HG02678 (cell line): ENCODE measurements at regions not wholly inside any gene's neighbourhood (a gene's known extent, or its start where the extent isn't known, plus 50 kb on each side); places are given as distances from the start of the nearest gene placed in this dataset.

ENCODE experiments used
- ATAC-seq: cut with Tn5 transposase; IDR thresholded peaks from one replicate; pipeline ENCODE4 v1.9.1; 2021; ENCODE audit warnings: mild to moderate bottlenecking, moderate library complexity; ENCODE audit not compliant: unreplicated experiment

GRCh38 chr2:162974771-162975170 lies 136.2 kb upstream of the KCNH7 start:
- ATAC-seq: no peak

GRCh38 chr2:162972383-162972782 lies 133.8 kb upstream of the KCNH7 start:
- no peak for ATAC-seq

DNA sequence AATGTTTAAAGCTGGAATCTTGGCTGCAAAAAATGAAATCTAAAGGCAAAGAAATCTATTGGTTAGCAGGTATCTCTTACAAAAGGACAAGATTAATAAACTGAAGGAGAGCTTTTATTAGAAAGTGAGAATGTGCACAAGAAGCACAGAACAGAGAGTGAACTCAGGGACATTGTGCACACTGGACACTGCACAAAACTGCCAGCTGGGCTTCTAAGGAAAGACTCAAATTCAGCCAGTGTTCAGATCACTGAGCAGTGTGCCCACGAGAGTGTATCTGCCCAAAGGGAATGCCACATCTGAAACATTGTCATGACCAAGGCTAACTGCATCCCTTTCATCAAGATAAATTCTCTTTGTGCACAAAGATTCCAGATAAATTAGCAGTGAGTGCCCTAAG lies 129.7 kb upstream of the KCNH7 start:
- no peak for ATAC-seq

DNA sequence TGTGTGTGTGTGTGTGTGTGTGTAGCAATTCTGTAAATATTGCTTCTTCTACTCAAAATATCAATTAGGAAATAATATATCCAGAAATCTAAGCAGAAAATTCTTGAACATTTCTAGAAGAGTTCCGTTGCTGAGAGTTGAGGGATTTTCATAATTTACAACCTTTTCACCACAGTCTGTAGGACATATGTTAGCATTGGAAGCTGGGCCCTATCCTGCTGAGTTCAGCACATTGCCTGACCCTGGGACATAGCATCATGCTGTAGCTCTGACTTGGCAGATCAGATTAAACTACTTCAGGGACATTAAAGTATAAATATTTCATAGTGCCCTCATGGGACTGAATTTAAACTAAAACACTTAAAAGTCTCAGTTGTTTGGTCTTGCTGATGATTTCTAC lies 129.2 kb upstream of the KCNH7 start:
- ATAC-seq: no peak

DNA sequence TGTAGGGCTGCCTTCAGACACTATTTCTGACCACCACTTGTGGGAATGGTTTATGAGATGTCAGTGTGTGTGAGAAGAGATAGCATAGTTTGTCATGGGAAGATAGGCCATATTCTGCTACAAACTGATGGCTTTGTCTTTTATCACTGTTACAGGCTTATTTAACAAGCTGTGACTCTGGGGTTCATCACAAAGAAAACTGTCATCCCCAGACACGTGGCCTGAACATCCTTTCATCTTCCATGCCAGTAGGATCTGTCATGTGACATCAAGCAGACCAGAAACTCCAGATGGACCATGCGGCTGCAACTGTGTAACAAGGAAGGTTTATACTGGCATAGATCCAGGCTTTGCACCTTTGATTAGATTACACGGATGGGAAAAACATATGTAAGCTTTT lies 128.6 kb upstream of the KCNH7 start:
- no peak for ATAC-seq

GRCh38 chr2:162965191-162965590 lies 126.6 kb upstream of the KCNH7 start:
- no peak for ATAC-seq

- ATAC-seq: no peak
Observed at GRCh38 chr2:162964513-162964912, 125.9 kb upstream of the KCNH7 start.

GRCh38 chr2:162963156-162963555 lies 124.6 kb upstream of the KCNH7 start:
- no peak for ATAC-seq

- ATAC-seq: no peak
Observed at GRCh38 chr2:162945785-162946184, 107.2 kb upstream of the KCNH7 start.

GRCh38 chr2:162938387-162938786 lies 99.8 kb upstream of the KCNH7 start:
- no peak for ATAC-seq

- no peak for ATAC-seq
Observed at GRCh38 chr2:162934191-162934590, 95.6 kb upstream of the KCNH7 start.

DNA sequence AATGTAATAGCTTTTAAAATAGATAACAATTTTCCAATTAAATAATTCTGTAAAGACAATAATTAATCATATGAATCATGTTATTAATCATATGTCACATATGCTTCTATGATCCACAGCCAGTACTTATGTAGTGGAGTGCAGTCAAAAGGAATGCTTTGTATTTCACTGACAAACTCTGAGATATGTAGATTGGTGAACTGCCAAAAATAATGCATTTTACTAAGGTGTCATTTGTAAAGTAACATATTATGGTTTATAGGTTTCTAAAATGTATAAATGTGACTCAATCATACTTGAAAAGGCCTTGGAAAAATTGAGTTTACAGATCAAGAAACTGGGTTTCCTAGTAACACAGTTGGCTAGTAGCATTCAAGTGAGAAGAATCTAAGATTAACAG lies 93.8 kb upstream of the KCNH7 start:
- ATAC-seq: no peak

DNA sequence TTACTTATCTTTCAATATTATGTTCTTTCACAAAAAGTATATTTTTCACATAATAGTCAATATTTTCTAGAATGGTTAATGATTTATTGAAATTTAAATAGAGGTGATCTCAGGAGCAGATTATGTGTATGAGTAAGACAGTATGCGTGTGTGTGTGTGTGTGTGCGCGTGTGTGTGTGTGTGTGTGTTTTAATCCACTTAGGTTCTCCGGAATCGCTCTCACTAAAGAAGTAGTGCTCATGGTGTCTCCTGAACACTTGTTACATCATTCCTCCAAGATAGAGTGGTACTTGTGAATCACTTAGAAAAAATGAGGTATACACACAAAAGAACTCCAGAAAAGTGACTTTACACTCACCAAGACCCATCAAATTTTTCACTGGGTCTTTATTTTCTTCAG lies 91.0 kb upstream of the KCNH7 start:
- ATAC-seq: no peak

- no peak for ATAC-seq
Observed at GRCh38 chr2:162928356-162928755, 89.8 kb upstream of the KCNH7 start.

DNA sequence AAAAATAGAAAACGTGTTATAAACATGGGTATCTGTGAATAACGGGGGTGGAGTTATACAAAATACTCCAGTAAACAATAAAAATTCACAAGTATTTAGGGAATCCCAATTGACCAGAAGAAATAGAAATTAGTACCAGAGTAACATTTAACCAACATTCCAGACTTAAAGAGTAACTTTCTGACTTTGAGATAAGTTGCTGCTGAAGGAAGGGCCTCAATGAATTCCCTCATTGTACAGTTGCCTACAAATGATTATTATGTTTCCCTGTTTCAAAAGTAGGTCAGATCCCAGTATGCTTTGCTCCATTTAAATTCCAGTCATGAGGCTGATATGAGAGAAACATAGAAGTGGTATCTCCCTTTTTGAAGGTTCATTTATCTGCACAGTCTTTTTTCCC lies 88.3 kb upstream of the KCNH7 start:
- ATAC-seq: no peak

- no peak for ATAC-seq
Observed at GRCh38 chr2:162926501-162926900, 87.9 kb upstream of the KCNH7 start.

- ATAC-seq: no peak
Observed at GRCh38 chr2:162925595-162925994, 87.0 kb upstream of the KCNH7 start.

- ATAC-seq: no peak
Observed at GRCh38 chr2:162919111-162919510, 80.5 kb upstream of the KCNH7 start.

DNA sequence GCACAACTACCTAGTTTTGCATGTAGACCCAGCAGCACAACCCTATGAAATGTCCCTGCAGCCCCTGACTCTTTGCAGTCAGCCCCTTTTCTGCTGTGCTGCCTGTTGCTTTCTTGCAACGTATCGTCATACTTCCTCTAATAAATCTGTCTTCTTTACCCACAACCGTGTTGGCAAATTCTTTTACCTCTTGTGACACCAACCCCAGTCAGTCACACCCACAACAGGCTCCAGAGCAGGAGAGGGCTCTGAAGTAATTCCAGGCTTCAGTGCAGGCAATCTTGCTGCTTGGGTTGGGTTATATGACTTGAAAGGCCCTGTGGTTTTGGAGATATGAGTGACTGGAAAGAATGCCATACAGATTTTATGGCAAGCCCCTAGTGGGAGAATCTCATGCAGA lies 79.1 kb upstream of the KCNH7 start:
- no peak for ATAC-seq

GRCh38 chr2:162916286-162916801 lies 77.8 kb upstream of the KCNH7 start:
- no peak for ATAC-seq

DNA sequence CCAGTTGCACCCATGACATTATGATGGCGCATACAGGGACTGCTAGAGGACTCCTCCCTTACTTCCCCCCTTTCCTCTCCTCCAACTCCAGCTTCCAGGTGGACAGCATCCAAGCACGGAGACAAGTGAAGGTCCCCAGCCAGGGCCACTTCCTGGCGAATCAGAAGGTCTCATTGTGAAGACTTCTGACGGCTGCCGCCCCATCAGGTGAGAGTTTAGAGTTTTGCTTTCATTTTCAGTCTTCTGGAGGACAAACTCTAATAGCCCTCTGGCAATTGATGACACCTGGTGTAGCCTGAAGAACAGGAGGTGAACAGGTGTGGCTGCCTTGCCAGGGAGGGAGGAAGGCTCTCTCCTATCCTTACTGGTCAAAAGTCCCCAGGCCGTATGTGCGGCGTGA lies 77.3 kb upstream of the KCNH7 start:
- ATAC-seq: no peak

- no peak for ATAC-seq
Observed at GRCh38 chr2:162914161-162914560, 75.6 kb upstream of the KCNH7 start.

DNA sequence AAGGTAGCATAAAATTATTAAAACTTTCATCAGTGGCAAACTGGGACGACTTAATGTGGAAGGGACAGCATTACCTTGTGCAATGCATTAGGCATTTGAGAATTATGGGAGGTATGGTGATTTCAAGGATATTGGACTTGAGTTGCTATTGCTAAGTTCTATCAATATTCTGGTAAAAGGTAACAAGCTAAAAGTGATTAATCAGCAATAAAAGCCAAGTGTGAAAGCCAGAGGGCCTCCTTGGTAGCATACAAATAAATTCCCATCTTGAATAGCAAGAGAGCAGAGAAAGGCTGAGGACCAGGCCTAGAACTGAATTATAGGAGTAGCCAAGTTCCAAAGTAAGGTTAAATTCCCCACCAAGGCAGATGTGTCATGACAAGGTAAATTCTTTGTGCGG lies 74.2 kb upstream of the KCNH7 start:
- no peak for ATAC-seq

DNA sequence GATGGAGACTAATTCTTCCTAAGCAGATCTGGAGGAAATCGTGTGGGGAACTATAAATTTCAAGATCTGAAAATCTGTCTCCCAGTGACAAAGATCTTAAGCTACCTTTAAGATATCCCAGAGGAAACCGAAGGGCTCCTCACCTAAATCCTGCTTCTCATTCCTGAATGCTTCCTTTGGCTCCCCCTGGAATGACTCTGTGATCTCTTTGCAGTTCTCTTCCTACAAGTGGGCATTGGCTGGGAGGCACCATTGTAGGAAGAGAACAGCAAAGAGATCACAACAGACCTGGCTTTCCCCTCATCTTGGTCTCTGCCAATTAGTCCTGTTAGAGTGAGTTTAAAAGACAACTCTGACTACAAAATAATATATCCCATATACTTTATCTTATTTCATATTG lies 70.0 kb upstream of the KCNH7 start:
- no peak for ATAC-seq
